Fibroblast of lung (primary cell): ENCODE measurements at regions not wholly inside any gene's neighbourhood (a gene's known extent, or its start where the extent isn't known, plus 50 kb on each side); places are given as distances from the start of the nearest gene placed in this dataset.

Source experiments
- DNase-seq, 2 donors: peaks; one replicate each; pipeline versions ENCODE4 v3.0.0 to v3.0.0-alpha.2; 2010; ENCODE audit warnings: low read depth in 2 of 2
- H2AFZ ChIP-seq: 2 replicates; pipeline ENCODE4 v1.5.1; 2012; ENCODE audit warnings: low read length, control low read depth, inconsistent platforms
- H3K27ac ChIP-seq: 2 replicates; pipeline ENCODE4 v1.5.1; 2011; ENCODE audit warnings: low read length, control low read depth; ENCODE audit not compliant: insufficient read depth
- H3K27me3 ChIP-seq: 2 replicates; pipeline ENCODE4 v1.5.1; 2011; ENCODE audit warnings: mild to moderate bottlenecking, low read length; ENCODE audit not compliant: control insufficient read depth, insufficient read depth
- H3K36me3 ChIP-seq: 2 replicates; pipeline ENCODE4 v1.5.1; 2011; ENCODE audit warnings: low read length; ENCODE audit not compliant: control insufficient read depth, insufficient read depth
- H3K4me1 ChIP-seq: 2 replicates; pipeline ENCODE4 v1.5.1; 2011; ENCODE audit warnings: low read length; ENCODE audit not compliant: control insufficient read depth, insufficient read depth; ENCODE audit errors: extremely low read depth
- H3K4me2 ChIP-seq: 2 replicates; pipeline ENCODE4 v1.5.1; 2011; ENCODE audit warnings: low read length, control low read depth; ENCODE audit not compliant: insufficient read depth; ENCODE audit errors: extremely low read depth
- H3K4me3 ChIP-seq, 4 experiments: fragments of 200-600 bp in 1 of 4; sonication (generic) in 1 of 4; replicated peaks in 1 of 4; 2 replicates each; pipeline ENCODE4 v1.5.1; 2011 to 2016; ENCODE audit warnings: low read length in 4 of 4, low read depth in 3 of 4, mild to moderate bottlenecking in 3 of 4, control low read depth in 2 of 4, inconsistent platforms in 1 of 4, mixed read lengths in 1 of 4; ENCODE audit not compliant: insufficient read depth in 1 of 4; ENCODE audit errors: control extremely low read depth in 1 of 4
- H3K79me2 ChIP-seq: 2 replicates; pipeline ENCODE4 v1.5.1; 2012; ENCODE audit warnings: mild to moderate bottlenecking, low read length, inconsistent platforms; ENCODE audit not compliant: control insufficient read depth, insufficient read depth
- H3K9ac ChIP-seq: 2 replicates; pipeline ENCODE4 v1.5.1; 2011; ENCODE audit warnings: mild to moderate bottlenecking, low read length, control low read depth; ENCODE audit not compliant: insufficient read depth
- H3K9me3 ChIP-seq: 2 replicates; pipeline ENCODE4 v1.5.1; 2012; ENCODE audit warnings: low read depth, low read length; ENCODE audit not compliant: control insufficient read depth, insufficient read depth
- H4K20me1 ChIP-seq: 2 replicates; pipeline ENCODE4 v1.5.1; 2011; ENCODE audit warnings: low read length; ENCODE audit not compliant: control insufficient read depth, insufficient read depth; ENCODE audit errors: extremely low read depth
- CTCF ChIP-seq, 2 donors: IDR thresholded peaks in 1 of 2; conservative IDR thresholded peaks in 1 of 2; 1 replicate in 1 of 2; 2 replicates in 1 of 2; pipeline ENCODE4 v1.5.1; 2011 to 2012; ENCODE audit warnings: low read length in 2 of 2, control low read depth in 1 of 2, inconsistent platforms in 1 of 2, low read depth in 1 of 2, mild to moderate bottlenecking in 1 of 2
- EZH2 ChIP-seq: IDR thresholded peaks from 2 replicates; pipeline ENCODE4 v1.5.1; 2012; ENCODE audit warnings: low read length, control low read depth, mild to moderate bottlenecking; ENCODE audit errors: missing control alignments

- Histone ChIP-seq H3K9ac (no peak overlapping the region), H3K4me3 (no peak overlapping the region), H3K27ac (no peak overlapping the region), H3K4me1 (no peaks in the 10 kb centered on the region), H3K27me3 (no peaks in the 10 kb centered on the region), H3K4me2 (no peak overlapping the region), H3K36me3 (no peaks in the 10 kb centered on the region), H4K20me1 (no peaks in the 10 kb centered on the region), H2AFZ (no peak overlapping the region), H3K79me2 (no peaks in the 10 kb centered on the region), H3K9me3 (no peaks in the 10 kb centered on the region)
- TF ChIP-seq CTCF (conservative IDR thresholded peaks at IDR 0.05 in 1 of 2, IDR thresholded peaks at IDR 0.05 in 1 of 2; ENCODE audit: low read depth in 1 of 2, low read length in 2 of 2) = no peak
- no peak for TF ChIP-seq EZH2
- no peak for DNase-seq
Observed at GRCh38 chr3:181885868-181886630, 174.3 kb downstream of the SOX2 start.

- Histone ChIP-seq H3K27ac (no peak overlapping the region), H2AFZ (no peak overlapping the region), H4K20me1 (no peaks in the 10 kb centered on the region), H3K4me3 (no peak overlapping the region), H3K4me2 (no peak overlapping the region), H3K4me1 (no peaks in the 10 kb centered on the region), H3K27me3 (no peaks in the 10 kb centered on the region), H3K36me3 (no peaks in the 10 kb centered on the region), H3K9me3 (no peaks in the 10 kb centered on the region), H3K79me2 (no peaks in the 10 kb centered on the region), H3K9ac (no peak overlapping the region)
- DNase-seq = no peak
- TF ChIP-seq CTCF (conservative IDR thresholded peaks at IDR 0.05 in 1 of 2, IDR thresholded peaks at IDR 0.05 in 1 of 2; ENCODE audit: low read depth in 1 of 2, low read length in 2 of 2) (no peak), EZH2 (no peak)
Observed at GRCh38 chr3:181886676-181887075, 175.0 kb downstream of the SOX2 start.

GRCh38 chr3:181887685-181888084, 176.0 kb downstream of the SOX2 start:
- no peak overlapping the region for H2AFZ ChIP-seq
- no peak overlapping the region for H3K27ac ChIP-seq
- H3K4me2 ChIP-seq = no peak overlapping the region
- no peak for DNase-seq
- H3K36me3 ChIP-seq = no peaks in the 10 kb centered on the region
- H3K9me3 ChIP-seq = no peaks in the 10 kb centered on the region
- H4K20me1 ChIP-seq = no peaks in the 10 kb centered on the region
- H3K4me3 ChIP-seq = no peak overlapping the region
- no peaks in the 10 kb centered on the region for H3K4me1 ChIP-seq
- no peak overlapping the region for H3K9ac ChIP-seq
- H3K79me2 ChIP-seq = no peaks in the 10 kb centered on the region
- no peaks in the 10 kb centered on the region for H3K27me3 ChIP-seq
- no peak for TF ChIP-seq EZH2
- no peak for TF ChIP-seq CTCF (conservative IDR thresholded peaks at IDR 0.05 in 1 of 2, IDR thresholded peaks at IDR 0.05 in 1 of 2; ENCODE audit: low read depth in 1 of 2, low read length in 2 of 2)
